GM19452 (cell line): ENCODE measurements at regions not wholly inside any gene's neighbourhood (a gene's known extent, or its start where the extent isn't known, plus 50 kb on each side); places are given as distances from the start of the nearest gene placed in this dataset.
A peak's percentile ranks its signal among the peaks of the same experiment; 100 is the strongest.
"Not testable (repeated sequence)": the region's sequence is repeated elsewhere in the genome, so short reads cannot be mapped to it uniquely, and the experiment has no call there.

Experiments
- ATAC-seq: cut with Tn5 transposase; IDR thresholded peaks from one replicate; pipeline ENCODE4 v1.9.1; 2021; ENCODE audit not compliant: unreplicated experiment

- ATAC-seq, result no peak
These were observed 104.8 kb upstream of the CADM1 start for GRCh38 chr11:115608976-115609375.

GRCh38 chr11:115607621-115608221 is 103.5 kb upstream of the CADM1 start:
- no peak for ATAC-seq

DNA sequence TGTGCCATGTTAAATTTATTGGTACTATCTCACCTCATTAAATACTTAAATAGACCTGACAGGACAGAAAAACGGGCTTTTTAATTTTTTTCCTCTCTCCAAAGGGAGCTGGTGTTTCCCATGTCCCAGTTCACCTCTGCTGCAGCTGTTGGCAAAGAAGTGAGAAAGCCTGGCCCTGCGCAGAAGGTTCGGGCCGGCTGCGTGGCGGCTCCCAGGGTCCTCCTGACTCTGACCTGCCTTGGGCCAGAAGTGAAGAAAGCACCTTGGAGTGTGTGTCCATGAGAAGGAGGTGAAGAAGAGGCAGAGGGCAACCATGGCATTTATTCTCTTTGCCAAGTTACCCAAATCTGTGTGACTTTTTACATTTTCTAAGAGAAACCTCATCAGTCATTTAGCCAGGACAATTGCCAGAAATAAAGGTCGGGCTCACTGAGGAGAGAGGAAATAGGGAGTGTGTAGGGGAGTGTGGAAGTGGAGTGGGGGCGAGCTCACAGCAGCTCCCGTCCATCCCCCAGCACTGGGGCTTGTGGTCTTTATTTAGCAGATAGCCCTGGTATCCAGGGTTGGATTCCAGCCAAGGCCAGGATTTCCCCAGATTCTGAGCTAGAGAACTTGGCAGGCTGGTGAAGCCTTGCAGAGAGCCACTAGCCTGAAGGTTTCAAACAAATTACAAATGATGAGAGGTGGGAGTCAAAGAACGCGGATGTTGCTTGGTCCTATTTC is 102.4 kb upstream of the CADM1 start:
- ATAC-seq, result no peak

GRCh38 chr11:115605871-115606497 is 101.8 kb upstream of the CADM1 start:
- no peak for ATAC-seq

- not testable (repeated sequence) for ATAC-seq
These were observed 101.2 kb upstream of the CADM1 start for GRCh38 chr11:115605397-115605796.

DNA sequence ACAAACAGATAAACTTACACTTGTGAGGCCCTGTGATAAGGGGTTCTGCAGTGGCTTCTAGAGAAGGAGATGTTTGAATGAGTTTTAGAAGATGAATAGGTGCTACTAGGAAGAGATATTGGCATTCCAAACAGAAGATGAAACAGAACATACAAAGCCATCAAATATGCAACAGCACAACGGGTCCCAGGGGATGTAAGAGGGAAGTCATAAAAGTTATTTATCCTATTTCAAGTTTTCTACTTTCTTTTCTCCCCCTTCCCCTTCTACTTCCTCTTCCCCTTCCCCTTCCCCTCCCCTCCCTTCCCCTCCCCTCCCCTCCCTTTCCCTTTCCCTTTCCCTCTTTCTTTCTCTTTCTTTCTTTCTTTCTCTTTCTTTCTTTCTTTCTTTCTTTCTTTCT is 94.9 kb upstream of the CADM1 start:
- ATAC-seq, result no peak

DNA sequence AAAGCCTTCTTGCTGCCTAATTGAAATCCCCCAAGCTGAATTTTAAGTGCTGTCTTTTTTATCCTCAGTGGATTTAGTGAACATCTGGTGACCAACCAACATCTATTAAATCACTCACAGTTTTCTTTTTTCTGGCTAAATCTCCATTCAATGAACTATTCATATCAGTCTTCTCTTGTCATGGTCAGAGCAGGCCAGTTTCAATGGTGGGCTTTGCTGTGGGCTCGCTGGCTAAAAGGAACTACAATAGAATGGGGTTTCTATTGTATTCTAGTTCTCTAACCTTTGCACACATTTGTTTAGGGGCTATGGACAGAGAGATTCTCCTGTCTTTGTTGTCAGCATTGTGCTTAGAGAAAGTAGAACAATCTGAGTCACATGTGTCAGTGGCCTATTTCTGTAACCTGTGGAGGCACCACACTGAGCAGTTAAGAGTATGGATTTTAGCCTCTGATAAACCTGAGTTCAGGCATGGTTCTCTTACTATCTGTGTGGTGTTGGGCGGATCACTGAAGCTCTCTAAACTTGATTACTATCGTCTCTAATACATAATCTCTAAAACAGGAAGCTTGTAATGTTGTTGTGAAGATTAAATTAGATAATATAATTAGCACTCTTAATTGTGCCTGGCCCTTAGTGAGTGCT is 94.2 kb upstream of the CADM1 start:
- ATAC-seq, result no peak

DNA sequence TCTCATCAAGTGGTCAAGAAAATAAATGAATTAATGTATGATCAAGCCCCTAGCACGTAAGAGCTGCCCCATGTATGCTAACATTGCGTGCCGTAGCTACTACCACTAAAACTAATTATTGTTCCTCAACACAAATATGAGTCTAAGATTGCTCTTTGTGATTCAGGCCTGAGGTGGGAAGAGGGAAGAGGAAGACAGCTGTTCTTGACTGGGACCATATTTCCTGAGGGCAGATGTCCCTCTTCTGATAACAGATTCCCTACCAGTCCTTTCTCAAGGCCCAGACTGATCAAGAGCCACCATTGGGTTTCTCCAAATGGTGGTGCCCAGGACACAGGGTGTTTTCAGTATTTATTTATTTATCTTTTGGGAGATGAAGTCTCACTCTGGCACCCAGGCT is 87.2 kb upstream of the CADM1 start:
- no peak for ATAC-seq

DNA sequence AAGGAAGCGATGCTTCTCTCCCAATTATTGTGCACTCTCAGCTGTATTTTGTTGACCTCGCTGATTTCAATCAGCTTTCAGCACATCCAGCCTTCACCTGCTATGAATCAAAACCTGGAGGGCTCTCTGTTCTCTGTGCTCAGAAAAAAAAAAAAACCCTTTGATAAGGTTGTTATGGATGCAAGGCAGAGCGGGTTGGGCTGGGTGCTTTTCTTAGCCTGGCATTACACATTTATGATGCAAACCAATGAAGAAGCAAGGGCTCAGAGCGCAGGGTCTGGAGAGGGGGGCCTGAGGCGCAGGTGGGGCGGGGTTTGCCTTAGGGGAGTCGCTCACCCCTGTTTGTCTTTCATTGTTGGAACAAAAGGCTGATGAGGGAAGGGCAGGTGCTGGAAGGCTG is 86.0 kb upstream of the CADM1 start:
- no peak for ATAC-seq

GRCh38 chr11:115587718-115588342 is 83.6 kb upstream of the CADM1 start:
- ATAC-seq, result no peak

- peak; percentile 94 for ATAC-seq
These were observed 81.3 kb upstream of the CADM1 start for GRCh38 chr11:115585361-115586024.

GRCh38 chr11:115581871-115582639 is 77.8 kb upstream of the CADM1 start:
- no peak for ATAC-seq

DNA sequence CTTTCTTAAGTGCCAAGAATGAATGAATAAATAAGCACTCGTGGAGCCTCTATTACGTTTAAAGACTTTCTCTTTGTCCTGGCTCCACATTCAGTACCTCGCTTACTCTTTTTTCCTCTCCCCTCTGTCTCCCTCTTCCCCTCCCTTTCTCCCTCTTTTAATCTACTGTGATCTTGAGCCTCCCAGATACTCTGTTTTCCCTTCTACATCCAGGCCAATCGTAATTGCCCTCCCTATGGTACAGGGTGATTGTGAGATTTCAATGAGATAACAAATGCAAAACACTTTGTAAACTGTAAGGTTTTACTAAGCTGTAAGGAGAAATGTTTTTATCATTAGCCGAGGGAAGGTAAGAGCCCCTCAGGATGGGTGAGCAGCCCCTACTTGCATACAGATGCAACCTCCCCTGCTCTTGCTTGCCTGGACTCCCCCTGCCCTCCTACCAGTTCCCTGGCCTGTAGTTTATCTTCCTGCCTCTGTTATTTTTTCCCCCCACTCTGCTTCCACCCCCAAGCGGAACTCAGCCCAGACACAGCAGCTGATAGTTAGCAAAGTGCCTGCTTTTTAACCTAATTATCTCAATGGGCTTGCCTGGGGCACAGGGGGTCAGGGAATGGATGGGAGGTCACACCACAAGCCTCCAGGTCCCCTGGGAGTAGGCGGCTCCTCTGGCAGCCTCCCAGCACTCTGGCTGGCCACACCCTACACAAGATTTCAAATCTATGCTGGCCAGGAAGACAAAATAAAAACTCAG is 76.9 kb upstream of the CADM1 start:
- no peak for ATAC-seq

GRCh38 chr11:115580416-115580815 is 76.2 kb upstream of the CADM1 start:
- ATAC-seq, result no peak

DNA sequence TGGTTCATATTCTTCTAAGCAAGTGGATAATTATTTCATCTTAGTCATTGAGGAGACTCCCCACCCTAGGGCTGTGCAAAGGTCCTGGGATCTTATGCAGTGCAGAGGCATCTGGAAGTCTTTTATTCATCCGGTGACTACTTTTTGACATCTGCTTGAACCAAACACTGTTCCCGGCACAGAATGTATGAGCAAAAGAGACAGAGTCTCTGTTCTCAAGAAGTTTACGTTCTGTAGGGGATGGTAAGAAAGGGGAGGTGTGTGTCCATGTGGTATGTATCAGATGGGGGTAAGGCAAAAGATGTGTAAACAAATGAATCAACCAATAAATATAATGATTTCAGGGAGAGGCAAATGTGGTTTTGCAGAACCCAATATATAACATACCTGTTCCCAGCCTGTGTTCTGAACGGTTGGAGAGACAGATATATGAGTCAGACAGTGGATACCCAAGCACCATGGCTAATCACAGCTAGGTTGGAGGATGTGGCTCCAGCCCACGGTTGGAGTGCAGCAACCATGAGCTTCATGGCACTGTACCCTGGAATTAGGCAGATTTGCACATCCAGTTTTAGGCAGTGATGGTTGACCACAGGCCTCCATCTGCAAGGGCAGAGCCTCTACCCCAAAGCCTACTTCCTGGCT is 75.1 kb upstream of the CADM1 start:
- ATAC-seq, result no peak

- ATAC-seq, result no peak
These were observed 74.1 kb upstream of the CADM1 start for GRCh38 chr11:115578275-115578674.

GRCh38 chr11:115577701-115578100 is 73.5 kb upstream of the CADM1 start:
- no peak for ATAC-seq

DNA sequence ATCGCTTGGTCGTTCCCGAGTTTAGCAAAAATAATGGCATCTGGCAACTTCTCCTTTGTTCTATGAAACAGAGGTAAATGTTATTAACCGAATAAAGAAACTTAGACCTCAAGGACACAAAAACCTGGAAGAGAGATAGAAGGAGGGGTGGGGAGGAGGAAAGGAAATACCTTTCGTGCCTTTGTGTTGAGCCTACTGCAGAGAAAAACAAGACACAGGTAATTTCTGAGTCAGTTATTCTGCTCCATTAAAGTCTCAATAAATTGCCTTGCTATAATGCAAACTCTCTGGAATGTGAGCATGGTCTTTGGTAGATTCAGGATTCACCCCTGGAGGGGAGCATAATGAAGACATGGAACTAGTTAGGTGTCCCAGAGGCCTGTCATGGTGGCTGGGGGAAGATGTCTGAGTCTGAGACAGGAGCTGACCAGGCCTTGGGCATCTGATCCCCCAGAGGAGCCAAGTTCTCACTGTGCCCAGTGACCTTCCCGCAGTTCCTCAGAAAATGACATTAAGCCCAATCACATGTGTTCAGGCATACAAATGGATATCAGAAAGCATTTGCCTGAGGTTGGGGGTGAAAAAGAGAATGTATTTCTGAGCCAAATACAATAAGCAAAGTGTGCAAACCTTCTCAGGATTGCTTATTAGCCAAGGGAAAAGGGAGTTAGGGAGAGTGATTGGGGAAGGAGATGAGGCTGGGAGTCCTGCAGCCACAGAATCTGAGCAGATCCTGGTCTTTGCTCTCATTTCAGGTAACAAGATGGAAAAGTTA is 72.6 kb upstream of the CADM1 start:
- no peak for ATAC-seq
